Neural cell (in vitro differentiated cells): ENCODE measurements at regions not wholly inside any gene's neighbourhood (a gene's known extent, or its start where the extent isn't known, plus 50 kb on each side); places are given as distances from the start of the nearest gene placed in this dataset.

Source experiments
- H2AFZ ChIP-seq: fragments of 200-600, 300-800 bp; sonication (generic), shearing (Covaris generic); 2 replicates; pipeline ENCODE4 v1.6.0; 2014; ENCODE audit warnings: low read depth, mild to moderate bottlenecking, antibody characterized with exemption, low read length, moderate library complexity
- H3F3A ChIP-seq: fragments of 200-600 bp; shearing (Covaris generic); 2 replicates; pipeline ENCODE4 v1.6.1; 2016; ENCODE audit warnings: mild to moderate bottlenecking, moderate library complexity, mixed read lengths, antibody characterized with exemption, low read length; ENCODE audit not compliant: insufficient read depth, poor library complexity, severe bottlenecking
- H3K27ac ChIP-seq: fragments of 200-600, 300-800 bp; sonication (generic), shearing (Covaris generic); 2 replicates; pipeline ENCODE4 v1.5.1; 2014; ENCODE audit warnings: mild to moderate bottlenecking, low read length, moderate library complexity
- H3K27me3 ChIP-seq: fragments of 300-800, 200-600 bp; sonication (generic), shearing (Covaris generic); 2 replicates; pipeline ENCODE4 v1.6.0; 2014; ENCODE audit warnings: mild to moderate bottlenecking, low read depth, low read length, moderate library complexity; ENCODE audit not compliant: insufficient read depth
- H3K36me3 ChIP-seq: fragments of 300-800, 200-600 bp; sonication (generic), shearing (Covaris generic); 2 replicates; pipeline ENCODE4 v1.5.1; 2014; ENCODE audit warnings: mild to moderate bottlenecking, antibody characterized with exemption, low read length, moderate library complexity; ENCODE audit not compliant: insufficient read depth
- H3K4me2 ChIP-seq: fragments of 300-800, 200-600 bp; sonication (generic), shearing (Covaris generic); 2 replicates; pipeline ENCODE4 v1.6.0; 2014; ENCODE audit warnings: mild to moderate bottlenecking, low read length
- H3K4me3 ChIP-seq: fragments of 300-800, 200-600 bp; sonication (generic), shearing (Covaris generic); 2 replicates; pipeline ENCODE4 v1.5.1; 2014; ENCODE audit warnings: mild to moderate bottlenecking, low read length, moderate library complexity
- H3K79me2 ChIP-seq: fragments of 200-600 bp; shearing (Covaris generic); replicated peaks from 2 replicates; pipeline ENCODE4 v1.6.0; 2014; ENCODE audit warnings: mild to moderate bottlenecking, low read length, moderate library complexity; ENCODE audit not compliant: insufficient read depth
- H3K9ac ChIP-seq: fragments of 300-800, 200-600 bp; sonication (generic), shearing (Covaris generic); 2 replicates; pipeline ENCODE4 v1.6.1; 2016; ENCODE audit warnings: mild to moderate bottlenecking, low read length, mixed read lengths
- H3K9me2 ChIP-seq: fragments of 200-600 bp; shearing (Covaris generic); 2 replicates; pipeline ENCODE4 v1.6.1; 2016; ENCODE audit warnings: mild to moderate bottlenecking, low read length, mixed read lengths; ENCODE audit not compliant: insufficient read depth
- H3K9me3 ChIP-seq: fragments of 200-600, 300-800 bp; sonication (generic), shearing (Covaris generic); 2 replicates; pipeline ENCODE4 v1.6.1; 2016; ENCODE audit warnings: mild to moderate bottlenecking, mixed run types, low read length, moderate library complexity, mixed read lengths
- H4K20me1 ChIP-seq: fragments of 200-600 bp; shearing (Covaris generic); 2 replicates; pipeline ENCODE4 v1.6.1; 2016; ENCODE audit warnings: mild to moderate bottlenecking, mixed run types; ENCODE audit not compliant: insufficient read depth
- EP300 ChIP-seq: fragments of 450-650 bp; conservative IDR thresholded peaks from 2 replicates; pipeline ENCODE4 v1.6.1; 2014; ENCODE audit warnings: antibody characterized with exemption, mild to moderate bottlenecking, moderate library complexity; ENCODE audit not compliant: poor library complexity, severe bottlenecking
- EZH2 ChIP-seq: fragments of 200-600, 300-800 bp; shearing (Covaris generic), sonication (generic); IDR thresholded peaks from 2 replicates; pipeline ENCODE4 v1.6.1; 2014; ENCODE audit warnings: antibody characterized with exemption, low read length, borderline replicate concordance, mild to moderate bottlenecking; ENCODE audit not compliant: insufficient read depth, poor library complexity, severe bottlenecking
- MXI1 ChIP-seq: fragments of 450-650 bp; conservative IDR thresholded peaks from 2 replicates; pipeline ENCODE4 v1.6.1; 2014; ENCODE audit warnings: antibody characterized with exemption, mild to moderate bottlenecking; ENCODE audit not compliant: poor library complexity, severe bottlenecking
- POLR2AphosphoS5 ChIP-seq: IDR thresholded peaks from 2 replicates; pipeline ENCODE4 v1.6.1; 2012
- RAD21 ChIP-seq: fragments of 450-650 bp; conservative IDR thresholded peaks from 2 replicates; pipeline ENCODE4 v1.6.1; 2014; ENCODE audit warnings: antibody characterized with exemption, mild to moderate bottlenecking, moderate library complexity
- REST ChIP-seq: IDR thresholded peaks from 2 replicates; pipeline ENCODE4 v1.6.1; 2012; ENCODE audit warnings: borderline replicate concordance
- SMC3 ChIP-seq: fragments of 450-650 bp; conservative IDR thresholded peaks from 2 replicates; pipeline ENCODE4 v1.6.1; 2014; ENCODE audit warnings: antibody characterized with exemption, mild to moderate bottlenecking, moderate library complexity; ENCODE audit not compliant: poor library complexity
- TAF1 ChIP-seq: IDR thresholded peaks from 2 replicates; pipeline ENCODE4 v1.6.1; 2012; ENCODE audit warnings: low read depth
- TF ChIP-seq, protein P1 (sequence below): fragments of 450-650 bp; IDR thresholded peaks from 2 replicates; pipeline ENCODE4 v1.5.1; 2014; ENCODE audit warnings: antibody characterized with exemption, mild to moderate bottlenecking, moderate library complexity; ENCODE audit not compliant: poor library complexity, severe bottlenecking

GRCh38 chr6:84853901-84854300 lies 89.5 kb upstream of the TBX18 start:
- Histone ChIP-seq H4K20me1 (no peaks in the 10 kb centered on the region), H3K79me2 (no peaks in the 10 kb centered on the region), H3K9ac (no peak overlapping the region), H3K27ac (no peak overlapping the region), H3K27me3 (no peaks in the 10 kb centered on the region), H3K4me3 (no peak overlapping the region), H2AFZ (no peak overlapping the region), H3K9me3 (no peaks in the 10 kb centered on the region), H3K4me2 (no peak overlapping the region), H3K36me3 (no peaks in the 10 kb centered on the region), H3F3A (no peaks in the 10 kb centered on the region), H3K9me2 (no peaks in the 10 kb centered on the region)
- TF ChIP-seq EP300 = no peak
- TF ChIP-seq, protein P1, sequence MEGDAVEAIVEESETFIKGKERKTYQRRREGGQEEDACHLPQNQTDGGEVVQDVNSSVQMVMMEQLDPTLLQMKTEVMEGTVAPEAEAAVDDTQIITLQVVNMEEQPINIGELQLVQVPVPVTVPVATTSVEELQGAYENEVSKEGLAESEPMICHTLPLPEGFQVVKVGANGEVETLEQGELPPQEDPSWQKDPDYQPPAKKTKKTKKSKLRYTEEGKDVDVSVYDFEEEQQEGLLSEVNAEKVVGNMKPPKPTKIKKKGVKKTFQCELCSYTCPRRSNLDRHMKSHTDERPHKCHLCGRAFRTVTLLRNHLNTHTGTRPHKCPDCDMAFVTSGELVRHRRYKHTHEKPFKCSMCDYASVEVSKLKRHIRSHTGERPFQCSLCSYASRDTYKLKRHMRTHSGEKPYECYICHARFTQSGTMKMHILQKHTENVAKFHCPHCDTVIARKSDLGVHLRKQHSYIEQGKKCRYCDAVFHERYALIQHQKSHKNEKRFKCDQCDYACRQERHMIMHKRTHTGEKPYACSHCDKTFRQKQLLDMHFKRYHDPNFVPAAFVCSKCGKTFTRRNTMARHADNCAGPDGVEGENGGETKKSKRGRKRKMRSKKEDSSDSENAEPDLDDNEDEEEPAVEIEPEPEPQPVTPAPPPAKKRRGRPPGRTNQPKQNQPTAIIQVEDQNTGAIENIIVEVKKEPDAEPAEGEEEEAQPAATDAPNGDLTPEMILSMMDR = no peak
- no peak for TF ChIP-seq MXI1
- no peak for TF ChIP-seq TAF1
- no peak for TF ChIP-seq RAD21
- no peak for TF ChIP-seq REST
- no peak for TF ChIP-seq SMC3

- no peak for TF ChIP-seq MXI1
- no peak for TF ChIP-seq TAF1
- no peak for TF ChIP-seq POLR2AphosphoS5
- no peak for TF ChIP-seq RAD21
- TF ChIP-seq REST = no peak
- TF ChIP-seq EP300 = no peak
- TF ChIP-seq SMC3 = no peak
- no peak for TF ChIP-seq EZH2
- TF ChIP-seq, protein P1 = no peak
- H3K79me2 ChIP-seq = no peaks in the 10 kb centered on the region
- no peaks in the 10 kb centered on the region for H3F3A ChIP-seq
- no peaks in the 10 kb centered on the region for H3K9me2 ChIP-seq
- H3K9ac ChIP-seq = no peak overlapping the region
- H3K27ac ChIP-seq = no peak overlapping the region
- no peak overlapping the region for H3K4me3 ChIP-seq
- H3K9me3 ChIP-seq = no peaks in the 10 kb centered on the region
- H4K20me1 ChIP-seq = no peaks in the 10 kb centered on the region
- no peak overlapping the region for H2AFZ ChIP-seq
- no peaks in the 10 kb centered on the region for H3K27me3 ChIP-seq
- no peak overlapping the region for H3K4me2 ChIP-seq
- no peaks in the 10 kb centered on the region for H3K36me3 ChIP-seq
These were observed 84.6 kb upstream of the TBX18 start for GRCh38 chr6:84848960-84849359.
